HG03378 (cell line): ENCODE measurements at regions not wholly inside any gene's neighbourhood (a gene's known extent, or its start where the extent isn't known, plus 50 kb on each side); places are given as distances from the start of the nearest gene placed in this dataset.
"Not testable (repeated sequence)": the region's sequence is repeated elsewhere in the genome, so short reads cannot be mapped to it uniquely, and the experiment has no call there.

Source experiments
- ATAC-seq: cut with Tn5 transposase; IDR thresholded peaks from one replicate; pipeline ENCODE4 v1.9.1; 2021; ENCODE audit warnings: mild to moderate bottlenecking, moderate library complexity; ENCODE audit not compliant: unreplicated experiment

GRCh38 chr3:177795216-177795615, 597.9 kb upstream of the TBL1XR1 start:
- ATAC-seq: no peak

GRCh38 chr3:177795859-177796258, 598.6 kb upstream of the TBL1XR1 start:
- ATAC-seq: no peak

GRCh38 chr3:177800147-177800546, 602.9 kb upstream of the TBL1XR1 start:
- not testable (repeated sequence) for ATAC-seq

- no peak for ATAC-seq
These were observed 603.3 kb upstream of the TBL1XR1 start for GRCh38 chr3:177800561-177800960.

- no peak for ATAC-seq
These were observed 605.0 kb upstream of the TBL1XR1 start for GRCh38 chr3:177802151-177802900.

- ATAC-seq: no peak
These were observed 606.2 kb upstream of the TBL1XR1 start for GRCh38 chr3:177803500-177803899.

- no peak for ATAC-seq
These were observed 606.8 kb upstream of the TBL1XR1 start for GRCh38 chr3:177804032-177804431.

- no peak for ATAC-seq
These were observed 607.4 kb upstream of the TBL1XR1 start for GRCh38 chr3:177804646-177805045.

GRCh38 chr3:177807150-177807875, 610.0 kb upstream of the TBL1XR1 start:
- ATAC-seq: no peak

- not testable (repeated sequence) for ATAC-seq
These were observed 611.7 kb upstream of the TBL1XR1 start for GRCh38 chr3:177808928-177809478.

GRCh38 chr3:177810162-177810623, 612.9 kb upstream of the TBL1XR1 start:
- ATAC-seq: no peak

GRCh38 chr3:177811112-177811511, 613.8 kb upstream of the TBL1XR1 start:
- peak; percentile 80 for ATAC-seq

GRCh38 chr3:177811835-177812234, 614.6 kb upstream of the TBL1XR1 start:
- no peak for ATAC-seq

GRCh38 chr3:177812492-177812891, 615.2 kb upstream of the TBL1XR1 start:
- ATAC-seq: no peak

GRCh38 chr3:177813322-177813721, 616.0 kb upstream of the TBL1XR1 start:
- ATAC-seq: no peak

- ATAC-seq: no peak
These were observed 619.5 kb upstream of the TBL1XR1 start for GRCh38 chr3:177816667-177817208.

GRCh38 chr3:177817751-177818150, 620.5 kb upstream of the TBL1XR1 start:
- ATAC-seq: no peak

- no peak for ATAC-seq
These were observed 621.5 kb upstream of the TBL1XR1 start for GRCh38 chr3:177818712-177819240.

- peak; percentile 86 for ATAC-seq
These were observed 623.5 kb upstream of the TBL1XR1 start for GRCh38 chr3:177820683-177821316.

GRCh38 chr3:177822681-177823096, 625.4 kb upstream of the TBL1XR1 start:
- ATAC-seq: no peak

GRCh38 chr3:177823701-177824189, 626.5 kb upstream of the TBL1XR1 start:
- ATAC-seq: no peak
